Thyroid gland (tissue), 4 donors: ENCODE measurements at regions not wholly inside any gene's neighbourhood (a gene's known extent, or its start where the extent isn't known, plus 50 kb on each side); places are given as distances from the start of the nearest gene placed in this dataset.
"Not testable (repeated sequence)": the region's sequence is repeated elsewhere in the genome, so short reads cannot be mapped to it uniquely, and the experiment has no call there.

Source experiments
- CTCF ChIP-seq, 6 experiments: fragments of 200-600 bp in 3 of 6; fragments of 450-650 bp in 3 of 6; sonication (generic) in 3 of 6; IDR thresholded peaks; one replicate each; pipeline ENCODE4 v1.5.1; 2016 to 2019; ENCODE audit warnings: antibody characterized with exemption in 6 of 6, mild to moderate bottlenecking in 2 of 6, inconsistent platforms in 1 of 6, moderate library complexity in 1 of 6
- POLR2A ChIP-seq, 2 donors: fragments of 450-650 bp; IDR thresholded peaks; one replicate each; pipeline ENCODE4 v1.6.1; 2017; ENCODE audit warnings: antibody characterized with exemption in 2 of 2, mild to moderate bottlenecking in 2 of 2, moderate library complexity in 1 of 2

DNA sequence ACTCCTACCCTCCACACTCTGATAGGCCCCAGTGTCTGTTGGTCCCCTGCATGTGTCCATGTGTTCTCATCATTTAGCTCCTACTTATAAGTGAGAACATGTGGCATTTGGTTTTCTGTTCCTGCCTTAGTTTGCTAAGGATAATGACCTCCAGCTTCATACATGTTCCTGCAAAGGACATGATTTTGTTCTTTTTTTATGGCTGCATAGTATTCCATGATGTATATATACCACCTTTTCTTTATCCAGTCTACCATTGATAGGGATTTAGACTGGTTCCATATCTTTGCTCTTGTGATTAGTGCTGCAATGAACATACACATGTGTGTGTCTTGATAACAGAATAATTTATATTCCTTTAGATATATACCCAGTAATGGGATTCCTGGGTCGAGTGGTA lies 67.9 kb downstream of the MSX2 start:
- not testable (repeated sequence) for TF ChIP-seq CTCF, POLR2A (IDR thresholded peaks at IDR 0.05)
